ENCODE measurements at regions not wholly inside any gene's neighbourhood (a gene's known extent, or its start where the extent isn't known, plus 50 kb on each side); places are given as distances from the start of the nearest gene placed in this dataset.

- H3K27me3 ChIP-seq (replicated peaks; ENCODE audit: insufficient read depth), result no peaks in the 10 kb centered on the region
- DNase-seq (ENCODE audit: low spot score) (no peak), ATAC-seq (ENCODE audit: insufficient number of reproducible peaks, low FRiP score, low read depth) (no peak)
Measured at GRCh38 chr14:105865904-105866840, 339.8 kb downstream of the TMEM121 start.

GRCh38 chr14:105866841-105867321 is 340.5 kb downstream of the TMEM121 start:
- Histone ChIP-seq H3K4me1 (ENCODE audit: control insufficient read depth in 1 of 2, low read depth in 2 of 2) (no peaks in the 10 kb centered on the region), H3K27me3 (replicated peaks; ENCODE audit: insufficient read depth) (no peaks in the 10 kb centered on the region), H3K36me3 (no peaks in the 10 kb centered on the region), H3K9me3 (no peaks in the 10 kb centered on the region), H3K4me3 (no peak overlapping the region), H3K27ac (no peak overlapping the region)
- ATAC-seq (ENCODE audit: insufficient number of reproducible peaks, low FRiP score, low read depth), result no peak
- DNase-seq (ENCODE audit: low spot score), result peak; percentile 0
- no peak for TF ChIP-seq CTCF (IDR thresholded peaks at IDR 0.05)

More at GRCh38 chr14:105865904-105866840, 339.8 kb downstream of the TMEM121 start:
- no peaks in the 10 kb centered on the region for H3K36me3 ChIP-seq
- no peak for TF ChIP-seq CTCF (IDR thresholded peaks at IDR 0.05)
- no peaks in the 10 kb centered on the region for H3K9me3 ChIP-seq
- no peak overlapping the region for H3K4me3 ChIP-seq
- no peak overlapping the region for H3K27ac ChIP-seq
- no peaks in the 10 kb centered on the region for H3K4me1 ChIP-seq (ENCODE audit: control insufficient read depth in 1 of 2, low read depth in 2 of 2)

GRCh38 chr14:105867961-105868599 is 341.7 kb downstream of the TMEM121 start:
- H3K4me3 ChIP-seq, result no peak overlapping the region
- TF ChIP-seq CTCF (IDR thresholded peaks at IDR 0.05), result no peak
- ATAC-seq (ENCODE audit: insufficient number of reproducible peaks, low FRiP score, low read depth), result no peak

GRCh38 chr14:105871590-105871989 is 345.2 kb downstream of the TMEM121 start:
- Histone ChIP-seq H3K27ac (no peak overlapping the region), H3K4me3 (no peak overlapping the region), H3K9me3 (no peaks in the 10 kb centered on the region), H3K36me3 (no peaks in the 10 kb centered on the region), H3K27me3 (replicated peaks; ENCODE audit: insufficient read depth) (no peaks in the 10 kb centered on the region), H3K4me1 (ENCODE audit: control insufficient read depth in 1 of 2, low read depth in 2 of 2) (no peaks in the 10 kb centered on the region)
- no peak for ATAC-seq (ENCODE audit: insufficient number of reproducible peaks, low FRiP score, low read depth)
- DNase-seq (ENCODE audit: low spot score), result no peak
- TF ChIP-seq CTCF (IDR thresholded peaks at IDR 0.05), result no peak

More at GRCh38 chr14:105867961-105868599, 341.7 kb downstream of the TMEM121 start:
- DNase-seq (ENCODE audit: low spot score), result no peak
- H3K4me1 ChIP-seq (ENCODE audit: control insufficient read depth in 1 of 2, low read depth in 2 of 2), result no peaks in the 10 kb centered on the region
- no peaks in the 10 kb centered on the region for H3K9me3 ChIP-seq
- H3K27me3 ChIP-seq (replicated peaks; ENCODE audit: insufficient read depth), result no peaks in the 10 kb centered on the region
- no peaks in the 10 kb centered on the region for H3K36me3 ChIP-seq
- H3K27ac ChIP-seq, result no peak overlapping the region

GRCh38 chr14:105873870-105874512 is 347.6 kb downstream of the TMEM121 start:
- no peak for TF ChIP-seq CTCF (IDR thresholded peaks at IDR 0.05)
- no peak for ATAC-seq (ENCODE audit: insufficient number of reproducible peaks, low FRiP score, low read depth)

More at GRCh38 chr14:105873870-105874512, 347.6 kb downstream of the TMEM121 start:
- Histone ChIP-seq H3K36me3 (no peaks in the 10 kb centered on the region), H3K9me3 (no peaks in the 10 kb centered on the region), H3K4me3 (no peak overlapping the region), H3K27ac (no peak overlapping the region), H3K4me1 (ENCODE audit: control insufficient read depth in 1 of 2, low read depth in 2 of 2) (no peaks in the 10 kb centered on the region), H3K27me3 (replicated peaks; ENCODE audit: insufficient read depth) (no peaks in the 10 kb centered on the region)
- DNase-seq (ENCODE audit: low spot score), result no peak
